AG04449 (cell line): ENCODE measurements at regions not wholly inside any gene's neighbourhood (a gene's known extent, or its start where the extent isn't known, plus 50 kb on each side); places are given as distances from the start of the nearest gene placed in this dataset.

ENCODE experiments used
- CTCF ChIA-PET: fragments of 350-600 bp; formaldehyde crosslinking; extraction: SDS; loops from one replicate; lab custom pipeline; 2021; ENCODE audit warnings: antibody characterized with exemption; lab: Yijun Ruan, JAX
- POLR2A ChIA-PET: fragments of 400-600, 350-600 bp; formaldehyde crosslinking; extraction: SDS; loops from one replicate; lab custom pipeline; 2020; ENCODE audit warnings: antibody characterized with exemption, inconsistent platforms; lab: Yijun Ruan, JAX
- DNase-seq: peaks from one replicate; pipeline ENCODE4 v3.0.0-alpha.2; 2010; ENCODE audit warnings: low read depth, low spot score
- H3K4me3 ChIP-seq: 2 replicates; pipeline ENCODE4 v1.5.1; 2011; ENCODE audit warnings: low read depth, mild to moderate bottlenecking, control low read depth, low read length
- CTCF ChIP-seq: IDR thresholded peaks from one replicate; pipeline ENCODE4 v1.5.1; 2011; ENCODE audit warnings: mild to moderate bottlenecking, moderate library complexity, low read length, control low read depth, inconsistent platforms; ENCODE audit not compliant: insufficient read depth; ENCODE audit errors: missing control alignments

- CTCF ChIA-PET, result interaction anchor here (1.6 kb wide), 1 partner anchor 183 kb away, joined by 4 read pairs; no protein-coding TSS in a partner anchor
- no peak overlapping the region for H3K4me3 ChIP-seq
- POLR2A ChIA-PET, result no interaction called here
- TF ChIP-seq CTCF, result no peak
- DNase-seq, result no peak
These were observed 101.5 kb upstream of the DUSP22 start for GRCh38 chr6:190596-191395.

- ChIA-PET CTCF (interaction anchor here (1.0 to 1.6 kb wide), 2 partner anchors 182 to 388 kb away, joined by 3 to 4 read pairs; no protein-coding TSS in a partner anchor), POLR2A (no interaction called here)
- no peak for DNase-seq
- no peak for TF ChIP-seq CTCF
- H3K4me3 ChIP-seq, result no peak overlapping the region
These were observed 100.6 kb upstream of the DUSP22 start for GRCh38 chr6:191487-192312.

- H3K4me3 ChIP-seq, result no peak overlapping the region
- POLR2A ChIA-PET, result no interaction called here
- TF ChIP-seq CTCF, result no peak
- CTCF ChIA-PET, result interaction anchor here (1.0 kb wide), 1 partner anchor 387 kb away, joined by 3 read pairs; no protein-coding TSS in a partner anchor
- no peak for DNase-seq
These were observed 100.0 kb upstream of the DUSP22 start for GRCh38 chr6:192313-192664.

GRCh38 chr6:193180-193579 lies 99.1 kb upstream of the DUSP22 start:
- H3K4me3 ChIP-seq, result no peak overlapping the region
- no peak for TF ChIP-seq CTCF
- POLR2A ChIA-PET, result no interaction called here
- CTCF ChIA-PET, result no interaction called here
- no peak for DNase-seq

GRCh38 chr6:193773-194310 lies 98.4 kb upstream of the DUSP22 start:
- ChIA-PET POLR2A (no interaction called here), CTCF (no interaction called here)
- TF ChIP-seq CTCF, result no peak
- DNase-seq, result no peak
- no peak overlapping the region for H3K4me3 ChIP-seq
